ENCODE measurements at regions not wholly inside any gene's neighbourhood (a gene's known extent, or its start where the extent isn't known, plus 50 kb on each side); places are given as distances from the start of the nearest gene placed in this dataset.

- CTCF ChIA-PET, result interaction anchor here (0.6 to 2.1 kb wide), 6 partner anchors 48 to 594 kb away, joined by 3 to 10 read pairs (median 6); no protein-coding TSS in a partner anchor
- Histone ChIP-seq H3K27ac (ENCODE audit: low read length) (peak overlapping the region; percentile 67), H4K20me1 (ENCODE audit: low read length) (no peaks in the 10 kb centered on the region), H3K79me2 (ENCODE audit: low read length) (no peaks in the 10 kb centered on the region), H3K9ac (ENCODE audit: low read length) (peak overlapping the region; percentile 24), H3K4me1 (ENCODE audit: insufficient read depth, low read length) (peaks cover 24% of the 10 kb centered on the region), H3K4me2 (ENCODE audit: low read length) (peak overlapping the region; percentile 50), H3K27me3 (ENCODE audit: low read length) (no peaks in the 10 kb centered on the region), H3K9me2 (replicated peaks; ENCODE audit: low read length) (no peaks in the 10 kb centered on the region), H2AFZ (ENCODE audit: low read length) (no peak overlapping the region), H3K36me3 (ENCODE audit: low read depth, low read length) (no peaks in the 10 kb centered on the region), H3K4me3 (ENCODE audit: low read length) (no peak overlapping the region), H3F3A (ENCODE audit: low read length, unreplicated experiment) (no peaks in the 10 kb centered on the region), H3K9me3 (ENCODE audit: low read length) (0 out of 2 replicates have a peak, but pooled peaks cover 7% of the 10 kb centered on the region)
- POLR2A ChIA-PET (ENCODE audit: unreplicated experiment), result no interaction called here
- peak; percentile 27 for DNase-seq
- BruUV-seq (replicated peaks), result no TSS peak
- intact Hi-C loops (cut with micrococcal nuclease), result loop anchor here (1.0 to 5.0 kb wide), 5 partner anchors 53 to 596 kb away; partner anchors contain the start of genes KLF13 and MTMR10
- no peak; the same call in 1 of the 2 replicates for ATAC-seq
- TF ChIP-seq CTCF (conservative IDR thresholded peaks at IDR 0.05; ENCODE audit: low read depth, low read length) (0 out of 2 replicates have a peak, but pooled peaks have one; percentile 23), EZH2phosphoT487 (IDR thresholded peaks at IDR 0.05; ENCODE audit: borderline replicate concordance, low read length) (no peak)
These were observed 161.3 kb downstream of the KLF13 start for GRCh38 chr15:31487811-31488436.

DNA sequence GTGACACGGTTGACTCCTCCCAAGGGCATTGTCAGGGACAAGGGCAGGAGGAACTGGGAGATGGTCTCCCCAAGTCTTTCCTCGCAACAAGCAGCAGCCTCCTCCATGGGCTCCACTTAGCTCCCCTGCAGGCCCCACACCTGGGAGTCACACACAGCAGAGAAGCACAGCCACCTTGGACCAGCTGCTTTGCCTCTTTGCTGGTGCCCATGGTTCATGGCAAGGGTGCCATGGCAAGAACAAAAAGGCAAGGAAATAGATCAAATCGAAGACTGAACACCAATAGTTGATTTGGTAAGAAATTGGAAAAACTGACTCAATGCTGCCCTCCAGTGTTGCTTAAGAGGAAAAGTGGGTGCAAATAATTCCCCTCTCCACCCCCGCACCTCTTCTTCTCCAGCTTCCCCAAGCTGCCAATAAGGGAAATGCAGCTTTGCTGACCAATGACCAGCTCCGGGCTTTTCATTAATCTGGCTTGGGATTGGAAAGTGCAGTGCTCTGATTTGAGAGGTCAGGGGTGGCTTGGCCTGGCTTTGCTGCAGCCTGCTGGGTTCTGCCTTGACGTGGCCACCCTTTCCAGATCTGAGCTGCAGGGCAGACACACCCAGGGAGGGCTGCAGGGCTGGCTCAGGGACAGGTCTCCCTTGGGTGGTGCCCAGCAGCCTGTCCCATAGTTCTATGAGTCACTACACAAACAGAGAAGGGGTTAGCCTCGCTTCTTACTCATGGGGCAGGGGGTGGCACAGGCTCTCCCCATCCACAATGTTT lies 162.0 kb downstream of the KLF13 start:
- CTCF ChIA-PET, result interaction anchor here (0.6 to 2.1 kb wide), 11 partner anchors 48 to 594 kb away, joined by 3 to 10 read pairs (median 5); no protein-coding TSS in a partner anchor
- Histone ChIP-seq H4K20me1 (ENCODE audit: low read length) (no peaks in the 10 kb centered on the region), H3K9ac (ENCODE audit: low read length) (peak overlapping the region; percentile 24), H3K4me3 (ENCODE audit: low read length) (no peak overlapping the region), H3K79me2 (ENCODE audit: low read length) (no peaks in the 10 kb centered on the region), H3K27ac (ENCODE audit: low read length) (peak overlapping the region; percentile 67), H3F3A (ENCODE audit: low read length, unreplicated experiment) (no peaks in the 10 kb centered on the region), H2AFZ (ENCODE audit: low read length) (0 out of 2 replicates have a peak overlapping the region, but pooled peaks have one; percentile 15), H3K36me3 (ENCODE audit: low read depth, low read length) (no peaks in the 10 kb centered on the region), H3K4me1 (ENCODE audit: insufficient read depth, low read length) (peaks cover 24% of the 10 kb centered on the region), H3K9me3 (ENCODE audit: low read length) (0 out of 2 replicates have a peak, but pooled peaks cover 7% of the 10 kb centered on the region), H3K27me3 (ENCODE audit: low read length) (no peaks in the 10 kb centered on the region), H3K4me2 (ENCODE audit: low read length) (peak overlapping the region; percentile 50), H3K9me2 (replicated peaks; ENCODE audit: low read length) (no peaks in the 10 kb centered on the region)
- POLR2A ChIA-PET (ENCODE audit: unreplicated experiment), result no interaction called here
- no peak for TF ChIP-seq EZH2 (IDR thresholded peaks at IDR 0.05; ENCODE audit: low read length, unreplicated experiment)
- TF ChIP-seq CTCF (conservative IDR thresholded peaks at IDR 0.05; ENCODE audit: low read depth, low read length), result peak; percentile 93
- TF ChIP-seq EZH2phosphoT487 (IDR thresholded peaks at IDR 0.05; ENCODE audit: borderline replicate concordance, low read length), result no peak
- DNase-seq (peak; percentile 83), ATAC-seq (peak; percentile 91)
- BruUV-seq (replicated peaks), result no TSS peak
- intact Hi-C loops (cut with micrococcal nuclease), result loop anchor here (1.0 to 5.0 kb wide), 6 partner anchors 54 to 596 kb away; partner anchors contain the start of genes KLF13 and MTMR10

Data from PC-3 (cell line).